SK-N-MC (cell line): ENCODE measurements at regions not wholly inside any gene's neighbourhood (a gene's known extent, or its start where the extent isn't known, plus 50 kb on each side); places are given as distances from the start of the nearest gene placed in this dataset.

ENCODE experiments used
- DNase-seq: peaks from one replicate; pipeline ENCODE4 v3.0.0-alpha.2; 2011; ENCODE audit warnings: low read depth, low spot score
- H3K27ac ChIP-seq: fragments of 200-600 bp; sonication (generic); 2 replicates; pipeline ENCODE4 v1.5.1; 2016; ENCODE audit warnings: mixed run types
- H3K36me3 ChIP-seq: fragments of 200-600 bp; sonication (generic); 2 replicates; pipeline ENCODE4 v1.6.1; 2017; ENCODE audit warnings: antibody characterized with exemption, low read length, mixed read lengths; ENCODE audit not compliant: insufficient read depth
- H3K4me3 ChIP-seq: fragments of 200-600 bp; sonication (generic); 2 replicates; pipeline ENCODE4 v1.5.1; 2016
- H3K9ac ChIP-seq: fragments of 200-600 bp; sonication (generic); 2 replicates; pipeline ENCODE4 v1.8.0; 2017; ENCODE audit warnings: mixed run types, mixed read lengths; ENCODE audit not compliant: insufficient read length
- H3K9me3 ChIP-seq: fragments of 200-600 bp; sonication (generic); 2 replicates; pipeline ENCODE4 v1.6.1; 2017; ENCODE audit warnings: low read depth, mild to moderate bottlenecking, antibody characterized with exemption, low read length, moderate library complexity, mixed read lengths
- EZH2 ChIP-seq: fragments of 200-600 bp; sonication (generic); IDR thresholded peaks from one replicate; pipeline ENCODE4 v1.6.1; 2017; ENCODE audit warnings: antibody characterized with exemption
- FOXP2 ChIP-seq: optimal IDR thresholded peaks from 2 replicates; pipeline ENCODE3; 2011; ENCODE audit warnings: mild to moderate bottlenecking, moderate library complexity; ENCODE audit not compliant: insufficient read depth; ENCODE audit errors: extremely low read length, control extremely low read depth
- POLR2AphosphoS5 ChIP-seq: IDR thresholded peaks from 2 replicates; pipeline ENCODE4 v1.6.1; 2012; ENCODE audit warnings: mild to moderate bottlenecking, low read depth, low read length, borderline replicate concordance

DNA sequence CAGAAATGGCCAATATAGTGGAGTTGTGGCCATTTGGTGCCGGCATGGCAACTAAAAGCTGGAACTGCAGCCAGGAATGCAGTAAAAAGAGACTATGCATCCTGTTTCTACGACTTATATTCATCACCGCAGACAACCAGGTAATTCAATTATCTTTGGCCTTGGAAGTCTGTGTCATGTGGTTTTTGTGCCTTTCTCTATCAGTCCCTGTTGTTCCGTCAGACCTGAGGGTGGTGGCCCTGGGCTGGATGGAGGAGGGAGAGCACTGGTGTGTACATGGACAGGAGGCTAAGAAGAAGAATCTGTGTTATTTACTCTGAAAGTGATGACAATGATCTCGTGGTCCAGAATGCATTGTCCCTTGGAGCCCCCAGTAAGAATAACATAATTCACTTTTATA lies 852.6 kb downstream of the VRK1 start:
- TF ChIP-seq POLR2AphosphoS5 (no peak), EZH2 (no peak), FOXP2 (no peak)
- no peak for DNase-seq
- Histone ChIP-seq H3K27ac (no peak overlapping the region), H3K36me3 (no peaks in the 10 kb centered on the region), H3K9me3 (no peaks in the 10 kb centered on the region), H3K9ac (no peak overlapping the region), H3K4me3 (no peak overlapping the region)

DNA sequence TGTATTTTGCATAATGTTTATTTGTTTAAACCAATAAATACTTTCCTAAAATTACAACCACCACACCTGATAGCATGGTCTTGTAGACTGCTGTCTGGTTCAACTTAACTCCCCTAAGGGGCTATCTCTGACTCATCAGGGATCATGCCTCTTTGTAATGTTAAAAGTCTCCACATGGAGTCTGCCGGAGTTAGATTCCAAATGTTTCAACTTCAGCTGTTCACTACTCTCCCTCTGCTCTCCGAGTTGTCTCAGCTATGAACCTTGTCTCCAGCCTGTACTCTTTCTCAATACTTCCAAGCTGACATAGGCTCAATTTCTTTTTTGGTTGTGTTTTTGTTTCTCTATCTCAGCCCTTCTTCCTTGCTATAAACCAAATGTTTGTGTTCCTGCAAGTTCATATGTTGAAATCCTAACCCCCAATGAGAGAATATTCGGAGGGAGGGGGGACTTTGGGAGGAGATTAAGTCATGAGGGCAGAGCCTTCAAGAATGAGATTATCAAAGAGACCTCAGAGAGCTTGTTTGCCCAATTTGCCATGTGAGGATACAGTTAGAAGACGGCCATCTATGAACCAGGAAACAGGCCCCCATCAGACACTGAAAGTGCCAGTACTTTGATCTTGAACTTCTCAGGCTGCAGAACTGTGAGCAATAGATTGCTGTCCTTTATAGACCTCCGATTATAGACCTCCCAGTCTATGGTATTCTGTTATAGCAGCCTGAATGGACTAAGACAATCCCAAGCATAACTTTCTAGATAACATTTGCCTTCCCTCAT lies 858.2 kb downstream of the VRK1 start:
- no peaks in the 10 kb centered on the region for H3K9me3 ChIP-seq
- no peak for DNase-seq
- peak overlapping the region; percentile 46; the same call in 1 of the 2 replicates for H3K27ac ChIP-seq

DNA sequence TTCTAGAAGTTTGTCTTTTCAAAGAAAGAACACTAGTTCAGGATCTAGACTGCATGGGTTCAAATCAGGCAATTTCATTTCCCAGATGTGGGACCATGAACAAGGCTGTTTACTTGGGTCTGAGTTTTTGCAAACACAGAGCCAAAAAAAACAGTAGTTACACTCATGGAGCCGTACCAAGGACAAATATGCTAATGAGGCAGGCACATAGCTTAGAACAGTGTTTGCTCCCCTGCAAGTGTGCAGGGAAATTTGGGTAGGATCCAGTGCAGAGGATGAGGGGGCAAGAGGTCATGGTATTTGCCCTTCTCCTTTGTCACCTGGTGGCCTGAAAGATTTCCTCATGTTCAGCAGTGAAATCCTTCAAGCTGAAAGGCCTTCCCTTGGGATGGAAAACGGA lies 860.4 kb downstream of the VRK1 start:
- Histone ChIP-seq H3K4me3 (no peak overlapping the region), H3K9me3 (no peaks in the 10 kb centered on the region), H3K36me3 (no peaks in the 10 kb centered on the region), H3K9ac (no peak overlapping the region), H3K27ac (no peak overlapping the region)
- TF ChIP-seq FOXP2: no peak
- DNase-seq: no peak

More for the DNA sequence above, 858.2 kb downstream of the VRK1 start:
- peak overlapping the region; percentile 26 for H3K4me3 ChIP-seq
- TF ChIP-seq FOXP2 (no peak), POLR2AphosphoS5 (no peak), EZH2 (no peak)
- no peak overlapping the region for H3K9ac ChIP-seq
- H3K36me3 ChIP-seq: no peaks in the 10 kb centered on the region

DNA sequence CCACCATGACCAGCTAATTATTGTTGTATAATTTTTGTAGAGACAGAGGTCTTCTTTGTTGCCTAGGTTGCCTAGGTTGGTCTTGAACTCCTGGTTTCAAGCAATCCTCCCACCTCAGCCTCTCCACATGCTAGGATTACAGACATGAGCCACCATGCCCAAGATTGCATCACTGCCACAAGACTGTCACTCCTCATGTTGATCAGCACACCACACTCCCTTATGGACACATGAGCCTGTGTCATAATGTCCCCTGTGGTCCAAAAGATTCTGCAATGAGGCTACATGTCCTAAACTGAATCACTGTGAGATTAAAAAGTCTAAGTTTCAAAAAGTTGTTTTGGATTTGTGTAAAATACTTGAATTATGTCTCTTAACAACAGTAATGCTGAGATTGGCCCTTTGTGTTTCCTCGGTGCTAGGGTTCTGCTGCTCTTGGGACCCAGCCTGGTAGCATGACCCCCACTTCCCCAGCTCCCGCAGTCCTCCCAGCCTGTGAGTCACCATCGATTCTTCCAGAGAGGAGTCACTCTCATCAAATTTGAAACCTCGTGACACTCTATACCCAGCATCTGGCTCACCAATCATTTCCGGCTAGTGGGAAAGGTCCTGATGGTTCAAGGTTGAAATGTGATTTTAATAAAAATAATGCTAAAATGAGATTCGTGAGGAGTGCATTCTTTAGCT lies 890.9 kb downstream of the VRK1 start:
- H3K36me3 ChIP-seq: no peaks in the 10 kb centered on the region
- no peak overlapping the region for H3K9ac ChIP-seq
- TF ChIP-seq EZH2 (no peak), FOXP2 (no peak), POLR2AphosphoS5 (no peak)
- H3K4me3 ChIP-seq: no peak overlapping the region
- no peak for DNase-seq
- no peak overlapping the region for H3K27ac ChIP-seq
- no peaks in the 10 kb centered on the region for H3K9me3 ChIP-seq

DNA sequence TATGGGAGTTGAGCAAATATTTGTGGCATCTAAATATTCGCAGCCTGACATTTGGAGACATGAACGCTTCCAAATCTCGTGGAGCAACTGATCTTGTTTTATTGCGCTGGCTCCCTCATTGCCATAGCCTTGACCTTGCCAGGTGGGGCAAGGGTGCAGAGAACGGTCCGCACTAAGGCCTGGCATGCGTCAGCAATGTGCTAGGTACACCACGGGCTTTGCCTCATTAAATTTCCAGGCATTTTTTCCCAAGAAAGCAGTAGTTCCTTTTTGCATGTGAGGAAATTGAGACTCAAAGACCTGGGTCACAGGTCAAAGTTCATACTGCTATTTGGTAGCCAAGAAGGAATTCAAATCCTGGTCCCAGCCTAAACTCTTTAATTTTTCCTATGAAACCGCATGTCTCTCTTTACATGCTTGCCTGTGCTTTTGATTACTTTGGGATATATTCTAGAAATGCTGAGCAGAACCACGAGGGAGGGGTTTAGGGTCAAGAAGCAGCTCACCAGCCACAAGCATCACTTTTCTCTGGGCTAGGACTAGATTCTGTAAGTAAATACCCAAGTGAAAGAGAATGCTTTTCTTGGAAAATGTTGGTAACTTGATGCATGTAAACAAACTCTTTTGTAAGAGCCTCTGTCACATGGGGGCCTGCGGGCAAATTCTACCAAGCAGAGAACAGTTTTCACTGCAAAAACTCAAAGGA lies 891.6 kb downstream of the VRK1 start:
- Histone ChIP-seq H3K9me3 (no peaks in the 10 kb centered on the region), H3K36me3 (no peaks in the 10 kb centered on the region), H3K27ac (no peak overlapping the region), H3K9ac (no peak overlapping the region), H3K4me3 (no peak overlapping the region)
- no peak for TF ChIP-seq EZH2
- no peak for TF ChIP-seq FOXP2
- no peak for TF ChIP-seq POLR2AphosphoS5
- DNase-seq: no peak

DNA sequence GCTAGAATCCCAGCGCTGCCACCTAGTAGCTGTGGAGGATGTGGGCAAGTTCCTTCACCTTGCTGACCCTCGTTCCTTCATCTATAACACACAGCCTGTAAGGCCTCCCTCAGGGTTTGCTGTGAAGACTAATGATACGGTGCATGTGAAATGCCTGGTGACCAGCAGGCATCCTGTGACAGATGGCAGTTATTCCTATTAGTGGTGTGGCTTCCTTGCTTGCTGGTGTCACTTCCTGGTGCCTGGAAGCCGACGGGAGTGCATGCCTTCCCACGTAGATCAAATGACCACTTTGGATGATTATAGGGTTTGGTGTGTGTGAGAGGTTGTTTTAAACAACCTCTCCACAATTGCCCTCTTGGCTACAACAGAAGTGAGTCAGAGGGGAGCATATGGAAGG lies 894.9 kb downstream of the VRK1 start:
- TF ChIP-seq EZH2 (no peak), POLR2AphosphoS5 (no peak), FOXP2 (no peak)
- Histone ChIP-seq H3K4me3 (no peak overlapping the region), H3K27ac (no peak overlapping the region)

DNA sequence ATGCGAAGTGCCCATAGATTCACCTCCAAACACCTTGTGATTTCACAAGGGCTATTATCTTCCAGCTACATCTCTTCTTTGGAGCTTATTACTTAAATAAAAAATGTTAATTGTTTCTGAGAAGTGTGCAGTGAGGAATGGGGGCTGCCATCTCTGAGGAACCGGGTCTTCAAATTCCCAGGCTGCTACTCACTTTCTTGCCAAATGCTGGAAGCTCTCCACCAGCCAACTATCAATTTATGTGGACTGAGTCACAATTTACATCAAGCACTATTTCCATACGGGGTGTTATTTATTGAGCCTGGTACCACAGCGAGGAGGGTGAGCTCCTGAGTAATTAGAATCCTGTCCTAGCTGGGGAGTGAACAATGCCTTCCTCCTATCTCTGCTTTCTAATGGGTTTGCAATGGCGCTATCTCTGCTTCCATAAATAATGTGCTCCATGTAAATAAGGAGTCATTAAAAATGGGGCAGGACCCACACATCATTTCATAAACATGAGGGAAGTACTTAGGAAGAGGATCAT lies 898.3 kb downstream of the VRK1 start:
- H3K36me3 ChIP-seq: no peaks in the 10 kb centered on the region
- no peak overlapping the region for H3K4me3 ChIP-seq
- H3K9me3 ChIP-seq: no peaks in the 10 kb centered on the region; the same call in 1 of the 2 replicates
- TF ChIP-seq FOXP2 (no peak), EZH2 (no peak), POLR2AphosphoS5 (no peak)
- DNase-seq: no peak
- H3K9ac ChIP-seq: no peak overlapping the region
- no peak overlapping the region for H3K27ac ChIP-seq

More for the DNA sequence above, 894.9 kb downstream of the VRK1 start:
- H3K36me3 ChIP-seq: no peaks in the 10 kb centered on the region
- DNase-seq: no peak
- H3K9me3 ChIP-seq: no peaks in the 10 kb centered on the region
- H3K9ac ChIP-seq: no peak overlapping the region

DNA sequence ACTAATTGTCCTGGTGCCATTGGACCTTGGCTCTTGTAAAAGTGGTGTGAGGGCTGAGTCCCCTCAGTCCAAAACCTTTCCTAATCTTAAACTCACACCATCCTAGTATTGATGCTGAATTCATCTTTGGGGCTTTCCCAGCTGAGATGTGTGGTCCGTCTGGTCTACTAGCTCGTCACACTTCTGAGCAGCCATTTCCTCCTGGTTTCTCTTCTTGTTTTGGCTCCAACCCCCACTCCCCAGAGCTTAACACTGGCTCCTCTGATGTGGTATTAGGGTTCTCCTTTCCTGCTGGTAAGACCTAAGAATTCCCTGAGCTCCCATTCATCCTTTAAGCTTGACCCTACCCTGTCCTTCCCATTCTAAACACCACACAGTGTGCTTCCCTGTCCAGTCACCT lies 900.6 kb downstream of the VRK1 start:
- H3K9ac ChIP-seq: no peak overlapping the region
- no peak for DNase-seq
- H3K27ac ChIP-seq: no peak overlapping the region
- no peaks in the 10 kb centered on the region for H3K36me3 ChIP-seq
- no peak for TF ChIP-seq EZH2
- TF ChIP-seq FOXP2: no peak
- no peak for TF ChIP-seq POLR2AphosphoS5
- no peaks in the 10 kb centered on the region; the same call in 1 of the 2 replicates for H3K9me3 ChIP-seq
- no peak overlapping the region for H3K4me3 ChIP-seq

DNA sequence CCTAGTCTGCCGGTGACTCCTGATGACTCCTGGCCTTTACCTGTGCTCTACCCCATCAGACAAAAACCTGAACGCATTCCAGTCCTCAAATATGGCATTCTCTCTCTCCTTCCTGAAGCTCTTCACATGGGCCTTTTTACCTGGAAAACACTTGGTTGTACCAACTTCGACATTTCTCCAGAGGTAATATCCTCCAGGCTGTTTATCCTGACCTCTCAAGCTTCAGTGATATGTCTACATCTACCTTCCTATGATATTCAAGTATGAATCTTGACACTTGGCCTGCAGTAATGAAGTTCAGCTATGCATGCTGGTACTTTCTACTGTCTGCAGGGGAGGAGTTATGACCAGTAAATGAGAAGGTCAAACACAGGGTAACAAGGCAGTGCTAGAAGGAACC lies 901.8 kb downstream of the VRK1 start:
- no peak overlapping the region for H3K9ac ChIP-seq
- no peak overlapping the region for H3K4me3 ChIP-seq

More for the DNA sequence above, 901.8 kb downstream of the VRK1 start:
- no peak for DNase-seq
- no peaks in the 10 kb centered on the region; the same call in 1 of the 2 replicates for H3K9me3 ChIP-seq
- H3K27ac ChIP-seq: no peak overlapping the region
- TF ChIP-seq FOXP2: no peak
- no peaks in the 10 kb centered on the region for H3K36me3 ChIP-seq
